Left ventricle myocardium inferior (tissue), 1 donor: ENCODE measurements at regions not wholly inside any gene's neighbourhood (a gene's known extent, or its start where the extent isn't known, plus 50 kb on each side); places are given as distances from the start of the nearest gene placed in this dataset.

Experiments used
- DNase-seq: peaks from one replicate; pipeline ENCODE4 v3.0.0-alpha.2; 2020
- H3K27ac ChIP-seq: fragments of 200-600 bp; replicated peaks from 2 replicates; pipeline ENCODE4 v1.8.0; 2021
- H3K27me3 ChIP-seq: fragments of 200-600 bp; 2 replicates; pipeline ENCODE4 v1.8.0; 2021; ENCODE audit warnings: low read depth
- H3K36me3 ChIP-seq: fragments of 200-600 bp; 2 replicates; pipeline ENCODE4 v1.8.0; 2021
- H3K4me1 ChIP-seq: fragments of 200-600 bp; 2 replicates; pipeline ENCODE4 v1.8.0; 2021
- H3K4me3 ChIP-seq: fragments of 200-600 bp; 2 replicates; pipeline ENCODE4 v1.8.0; 2021; ENCODE audit warnings: mild to moderate bottlenecking, moderate library complexity
- H3K9me3 ChIP-seq: fragments of 200-600 bp; replicated peaks from 2 replicates; pipeline ENCODE4 v1.8.0; 2021
- intact Hi-C: fragments of 100-400 bp; cut with micrococcal nuclease; formaldehyde crosslinking; loops from one replicate; pipeline ENCODE4 v1.11.0; 2022
- TF ChIP-seq, protein P1 (sequence below): fragments of 200-600 bp; IDR thresholded peaks from 2 replicates; pipeline ENCODE4 v1.8.0; 2021; ENCODE audit warnings: antibody characterized with exemption, mild to moderate bottlenecking, borderline replicate concordance
- donor health status: DM: no; HTN: yes; CAD: no; lungs with severe emphysema.

DNA sequence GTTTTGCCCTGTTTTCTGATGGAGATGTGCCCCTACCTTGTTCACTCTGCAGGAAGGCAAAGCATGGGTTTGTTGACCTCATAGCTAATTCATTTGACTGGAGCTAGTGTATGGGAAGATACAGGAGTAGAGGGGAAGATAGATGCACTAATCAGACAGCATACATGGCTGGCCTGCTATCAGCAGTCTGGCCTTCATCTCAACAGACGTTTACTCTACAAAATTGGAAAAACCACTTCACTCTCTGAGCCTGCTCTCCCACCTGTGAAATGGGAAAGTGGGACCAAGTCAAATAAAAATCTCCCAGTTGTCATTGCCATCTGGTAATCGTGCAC lies 235.2 kb upstream of the RAB4A start:
- H3K27ac ChIP-seq = no peak overlapping the region
- H3K27me3 ChIP-seq = peaks cover 21% of the 10 kb centered on the region
- intact Hi-C loops = no loop called here
- no peaks in the 10 kb centered on the region for H3K36me3 ChIP-seq
- H3K4me3 ChIP-seq = no peak overlapping the region
- TF ChIP-seq, protein P1, sequence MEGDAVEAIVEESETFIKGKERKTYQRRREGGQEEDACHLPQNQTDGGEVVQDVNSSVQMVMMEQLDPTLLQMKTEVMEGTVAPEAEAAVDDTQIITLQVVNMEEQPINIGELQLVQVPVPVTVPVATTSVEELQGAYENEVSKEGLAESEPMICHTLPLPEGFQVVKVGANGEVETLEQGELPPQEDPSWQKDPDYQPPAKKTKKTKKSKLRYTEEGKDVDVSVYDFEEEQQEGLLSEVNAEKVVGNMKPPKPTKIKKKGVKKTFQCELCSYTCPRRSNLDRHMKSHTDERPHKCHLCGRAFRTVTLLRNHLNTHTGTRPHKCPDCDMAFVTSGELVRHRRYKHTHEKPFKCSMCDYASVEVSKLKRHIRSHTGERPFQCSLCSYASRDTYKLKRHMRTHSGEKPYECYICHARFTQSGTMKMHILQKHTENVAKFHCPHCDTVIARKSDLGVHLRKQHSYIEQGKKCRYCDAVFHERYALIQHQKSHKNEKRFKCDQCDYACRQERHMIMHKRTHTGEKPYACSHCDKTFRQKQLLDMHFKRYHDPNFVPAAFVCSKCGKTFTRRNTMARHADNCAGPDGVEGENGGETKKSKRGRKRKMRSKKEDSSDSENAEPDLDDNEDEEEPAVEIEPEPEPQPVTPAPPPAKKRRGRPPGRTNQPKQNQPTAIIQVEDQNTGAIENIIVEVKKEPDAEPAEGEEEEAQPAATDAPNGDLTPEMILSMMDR = no peak
- no peak for DNase-seq
- H3K4me1 ChIP-seq = peaks cover 17% of the 10 kb centered on the region
- no peaks in the 10 kb centered on the region for H3K9me3 ChIP-seq

DNA sequence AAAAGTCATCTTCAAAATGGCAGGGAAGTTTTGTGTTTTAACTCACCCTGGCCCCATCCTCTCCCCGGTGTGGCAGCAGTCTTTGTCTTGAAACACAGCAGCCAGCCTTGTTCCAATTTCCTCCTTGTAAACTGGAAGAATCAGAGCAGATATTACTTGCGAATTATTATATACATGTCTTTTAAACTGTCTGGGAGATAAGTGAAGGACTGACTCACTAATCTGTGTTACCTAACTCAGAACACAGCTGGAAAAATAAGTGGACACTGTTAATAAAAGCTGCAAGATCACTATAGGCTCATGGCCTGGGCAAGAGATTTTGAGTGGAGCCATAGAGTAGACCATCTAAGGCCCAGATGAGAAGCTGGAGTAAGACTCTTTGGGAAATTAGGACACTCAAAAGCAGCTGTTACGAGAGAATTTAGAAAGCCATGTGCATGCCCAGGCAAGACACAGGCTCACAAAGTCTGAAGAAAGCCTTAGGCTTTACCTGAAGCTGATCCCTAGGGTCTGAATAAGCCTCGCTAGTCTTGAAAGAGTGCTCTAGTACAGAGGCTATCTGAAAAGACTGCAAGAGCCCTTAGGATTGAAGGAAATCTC lies 233.0 kb upstream of the RAB4A start:
- no peaks in the 10 kb centered on the region for H3K36me3 ChIP-seq
- TF ChIP-seq, protein P1 = no peak
- peaks cover 35% of the 10 kb centered on the region for H3K27me3 ChIP-seq
- DNase-seq = no peak
- no peak overlapping the region for H3K4me3 ChIP-seq
- H3K4me1 ChIP-seq = peaks cover 5% of the 10 kb centered on the region
- H3K27ac ChIP-seq = no peak overlapping the region
- no peaks in the 10 kb centered on the region for H3K9me3 ChIP-seq
- intact Hi-C loops = no loop called here

DNA sequence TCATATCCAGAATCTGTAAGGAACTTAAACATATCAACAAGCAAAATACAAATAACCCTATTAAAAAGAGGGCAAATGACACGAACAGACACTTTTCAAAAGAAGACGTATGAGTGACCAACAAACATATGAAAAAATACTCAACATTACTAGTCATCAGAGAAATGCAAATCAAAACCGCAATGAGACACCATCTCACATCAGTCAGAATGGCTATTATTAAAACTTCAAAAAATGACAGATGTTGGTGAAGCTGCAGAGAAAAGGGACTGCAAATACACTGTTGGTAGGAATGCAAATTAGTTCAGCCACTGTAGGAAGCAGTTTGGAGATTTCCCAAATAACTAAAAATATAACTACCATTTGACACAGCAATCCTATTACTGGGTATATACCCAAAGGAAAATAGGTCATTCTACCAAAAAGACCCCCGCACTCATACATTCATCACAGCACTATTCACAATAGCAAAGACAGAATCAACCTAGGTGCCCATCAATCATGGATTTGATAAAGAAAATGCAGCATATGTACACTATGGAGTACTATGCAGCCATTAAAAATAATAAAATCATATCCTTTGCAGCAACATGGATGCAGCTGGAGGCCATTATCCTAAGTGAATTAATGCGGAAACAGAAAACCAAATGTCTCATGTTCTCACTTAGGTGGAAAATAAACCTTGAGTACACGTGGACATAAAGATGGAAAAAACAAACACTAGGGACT lies 230.1 kb upstream of the RAB4A start:
- Histone ChIP-seq H3K27ac (no peak overlapping the region), H3K9me3 (no peaks in the 10 kb centered on the region), H3K36me3 (no peaks in the 10 kb centered on the region), H3K27me3 (peaks cover 35% of the 10 kb centered on the region), H3K4me3 (no peak overlapping the region), H3K4me1 (peaks cover 2% of the 10 kb centered on the region)
- intact Hi-C loops = no loop called here
- TF ChIP-seq, protein P1 = no peak
- no peak for DNase-seq

DNA sequence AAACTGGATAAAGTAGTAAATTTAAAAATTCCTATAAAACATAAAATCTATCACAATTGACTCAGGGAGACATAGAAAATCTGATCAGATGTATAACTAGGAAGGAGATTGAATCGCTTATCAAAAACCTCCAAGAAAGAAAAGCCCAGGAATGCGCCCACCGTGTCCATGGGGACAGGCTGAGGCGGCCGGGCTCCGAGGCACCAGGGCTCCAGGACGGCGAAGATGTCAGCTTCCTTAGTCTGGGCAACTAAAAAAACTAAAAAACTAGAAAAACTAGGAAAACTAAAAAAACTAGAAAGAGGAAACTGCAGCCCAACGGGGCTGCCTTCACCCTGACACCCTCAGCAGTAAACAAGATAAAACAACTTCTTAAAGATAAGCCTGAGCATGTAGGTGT lies 229.0 kb upstream of the RAB4A start:
- no peak overlapping the region for H3K4me3 ChIP-seq
- H3K4me1 ChIP-seq = no peaks in the 10 kb centered on the region
- H3K27me3 ChIP-seq = peaks cover 35% of the 10 kb centered on the region
- TF ChIP-seq, protein P1 = no peak
- H3K9me3 ChIP-seq = no peaks in the 10 kb centered on the region
- no peak for DNase-seq
- no peak overlapping the region for H3K27ac ChIP-seq
- intact Hi-C loops = no loop called here
- no peaks in the 10 kb centered on the region for H3K36me3 ChIP-seq

DNA sequence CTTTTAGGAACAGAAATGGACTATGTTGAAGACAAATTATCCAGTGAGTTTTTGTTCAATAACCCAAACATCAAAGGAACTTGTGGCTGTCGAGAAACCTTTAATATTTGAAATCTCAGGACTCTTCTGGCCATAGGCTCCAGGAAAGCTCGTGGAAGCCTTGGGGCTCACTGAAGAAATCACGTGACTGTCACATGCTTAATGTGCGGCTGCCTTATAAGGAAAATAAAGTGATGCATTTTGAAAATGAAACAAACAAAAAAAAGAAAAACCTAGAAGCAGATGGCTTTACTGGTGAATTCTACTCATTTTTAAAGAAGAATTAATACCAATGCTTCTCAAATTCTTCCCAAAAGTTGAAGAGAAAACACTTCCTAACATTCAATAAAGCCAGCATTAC lies 228.4 kb upstream of the RAB4A start:
- Histone ChIP-seq H3K36me3 (no peaks in the 10 kb centered on the region), H3K4me1 (no peaks in the 10 kb centered on the region), H3K27ac (no peak overlapping the region), H3K9me3 (no peaks in the 10 kb centered on the region), H3K4me3 (no peak overlapping the region), H3K27me3 (peaks cover 35% of the 10 kb centered on the region)
- TF ChIP-seq, protein P1 = no peak
- intact Hi-C loops = no loop called here
- no peak for DNase-seq
